ENCODE measurements at regions not wholly inside any gene's neighbourhood (a gene's known extent, or its start where the extent isn't known, plus 50 kb on each side); places are given as distances from the start of the nearest gene placed in this dataset.
A peak's percentile ranks its signal among the peaks of the same experiment; 100 is the strongest.
"Not testable (repeated sequence)": the region's sequence is repeated elsewhere in the genome, so short reads cannot be mapped to it uniquely, and the experiment has no call there.

GRCh38 chr20:29427201-29428060, 1830.0 kb upstream of the DEFB115 start:
- DNase-seq (ENCODE audit: low read depth) = no peak

DNA sequence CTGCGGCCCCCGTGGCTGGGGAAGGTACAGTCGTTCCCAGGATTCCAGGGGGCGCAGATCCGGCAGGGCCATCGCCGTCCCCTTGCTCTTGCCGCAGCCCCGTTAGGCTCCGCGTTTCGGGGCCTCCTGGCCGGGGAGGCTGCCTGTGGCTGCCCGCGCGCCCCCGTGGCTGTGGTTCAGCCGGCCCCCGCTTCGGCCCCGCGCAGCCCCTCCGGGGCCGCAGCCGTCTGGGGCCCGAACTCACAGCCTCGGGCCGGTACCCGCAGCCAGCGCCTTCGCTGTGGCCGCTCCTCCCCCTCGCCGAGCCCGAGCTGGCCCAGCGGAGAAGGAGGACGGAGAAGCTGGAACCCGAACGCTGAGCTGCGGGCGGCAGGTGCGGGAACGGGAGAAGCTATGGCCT, 1826.9 kb upstream of the DEFB115 start:
- no peak for DNase-seq (ENCODE audit: low read depth)

DNA sequence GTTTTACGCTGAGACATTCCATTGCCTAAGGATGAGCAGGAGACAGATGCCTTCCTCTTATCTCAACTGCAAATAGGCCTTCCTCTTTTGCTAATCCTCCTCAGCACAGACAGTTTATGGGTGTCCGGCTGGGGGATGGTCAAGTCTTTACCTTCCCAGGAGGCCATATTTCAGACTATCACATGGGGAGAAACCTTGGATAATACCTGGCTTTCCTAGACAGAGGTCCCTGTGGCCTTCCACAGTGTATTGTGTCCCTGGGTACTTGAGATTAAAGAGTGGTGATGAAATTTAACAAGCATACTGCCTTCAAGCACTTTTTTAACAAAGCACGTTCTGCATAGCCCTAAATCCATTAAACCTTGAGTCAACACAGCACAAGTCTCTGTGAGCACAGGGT, 1816.7 kb upstream of the DEFB115 start:
- DNase-seq (ENCODE audit: low read depth) = not testable (repeated sequence)

- peak; percentile 37 for DNase-seq (ENCODE audit: low read depth)
Observed at GRCh38 chr20:29443206-29443781, 1814.2 kb upstream of the DEFB115 start.

GRCh38 chr20:29443819-29444218, 1813.6 kb upstream of the DEFB115 start:
- no peak for DNase-seq (ENCODE audit: low read depth)

DNA sequence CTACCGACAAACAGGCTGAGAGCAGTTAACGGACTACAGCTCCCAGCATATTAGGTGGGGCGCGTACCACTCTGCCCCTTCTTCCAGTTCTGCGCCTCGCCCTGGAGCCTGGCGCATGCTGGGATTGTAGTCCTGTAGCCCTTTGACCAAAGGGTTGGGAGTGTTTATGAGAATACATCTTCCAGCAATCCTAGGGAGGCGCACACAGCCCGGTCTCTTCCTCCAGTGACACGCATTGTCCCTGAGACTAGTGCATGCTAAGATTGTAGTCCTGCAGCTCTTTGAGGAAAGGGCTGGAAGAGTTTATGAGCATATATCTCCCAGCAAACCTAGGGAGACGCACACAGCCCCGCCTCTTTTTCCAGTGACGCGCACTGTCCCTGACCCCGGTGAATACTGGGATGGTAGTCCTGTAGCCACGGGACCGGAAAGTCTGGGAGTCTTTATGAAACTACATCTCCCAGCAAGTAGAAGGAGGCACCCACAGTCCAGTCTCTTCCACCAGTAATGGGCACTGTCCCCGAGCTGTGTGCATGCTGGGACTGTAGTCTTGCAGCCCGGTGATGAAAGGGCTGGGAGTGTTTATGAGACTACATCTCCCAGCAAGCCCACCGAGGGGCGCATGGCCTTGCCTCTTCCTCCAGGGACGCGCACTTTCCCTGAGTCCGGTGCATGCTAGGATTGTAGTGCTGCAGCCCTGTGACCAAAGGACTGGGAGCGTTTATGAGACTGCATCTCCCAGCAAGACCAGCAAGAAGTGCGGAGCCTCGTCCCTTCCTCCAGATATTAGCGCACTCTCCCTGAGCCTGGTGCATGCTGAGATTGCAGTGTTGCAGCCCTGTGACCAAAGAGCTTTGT, 1812.2 kb upstream of the DEFB115 start:
- peak; percentile 91 for DNase-seq (ENCODE audit: low read depth)

GRCh38 chr20:29447517-29448484, 1809.7 kb upstream of the DEFB115 start:
- DNase-seq (ENCODE audit: low read depth) = not testable (repeated sequence)

- no peak for DNase-seq (ENCODE audit: low read depth)
Observed at GRCh38 chr20:29448806-29449470, 1808.5 kb upstream of the DEFB115 start.

DNA sequence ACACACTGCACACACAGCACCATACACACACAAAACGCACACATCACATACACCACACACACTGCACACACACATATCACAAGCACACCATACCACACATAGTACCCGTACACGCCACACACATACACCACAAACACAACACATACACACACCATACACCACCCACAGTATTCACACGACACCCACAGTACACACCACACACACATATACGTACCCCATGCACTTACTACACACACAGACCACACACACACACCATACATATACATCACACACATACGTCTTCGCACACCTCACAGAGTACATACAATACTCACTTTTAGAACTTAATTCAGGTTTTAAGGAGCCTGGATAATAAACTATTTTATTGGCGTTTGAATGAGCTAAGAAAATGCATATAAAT, 1805.3 kb upstream of the DEFB115 start:
- DNase-seq (ENCODE audit: low read depth) = no peak

DNA sequence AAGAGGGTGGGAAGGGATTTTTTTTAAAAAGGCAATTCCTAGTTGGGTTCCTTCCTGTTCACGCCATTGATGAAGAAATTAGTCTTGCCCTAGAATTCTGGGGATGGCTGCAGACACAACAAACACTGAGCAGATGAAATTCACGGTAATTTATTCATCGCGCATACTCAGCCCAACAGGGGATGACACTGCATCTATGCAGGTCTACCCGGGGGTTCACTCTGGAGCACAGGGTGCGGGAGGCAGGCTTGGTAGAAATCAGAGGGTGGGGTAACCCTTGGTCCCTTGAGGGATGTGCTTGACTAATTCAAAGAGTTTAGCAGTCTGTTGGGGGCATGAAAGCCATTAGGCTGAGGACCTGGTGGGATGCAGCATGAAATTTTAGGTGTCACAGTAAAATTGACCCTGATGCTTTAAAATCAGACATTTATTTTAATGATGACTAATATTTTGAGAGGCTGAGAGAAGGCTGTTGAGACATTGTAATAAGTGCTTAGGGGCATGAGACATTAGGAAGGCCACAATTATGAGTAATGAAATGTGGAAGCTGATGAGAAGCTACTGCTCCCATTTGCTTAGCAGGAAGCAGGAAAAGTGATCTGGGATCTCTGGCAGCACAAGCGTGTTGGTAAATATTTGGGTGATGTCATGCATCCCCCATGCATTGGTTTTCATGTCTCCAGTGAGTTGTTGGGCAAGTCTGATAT, 1800.3 kb upstream of the DEFB115 start:
- DNase-seq (ENCODE audit: low read depth) = not testable (repeated sequence)

GRCh38 chr20:29472606-29473005, 1784.9 kb upstream of the DEFB115 start:
- DNase-seq (ENCODE audit: low read depth) = no peak

DNA sequence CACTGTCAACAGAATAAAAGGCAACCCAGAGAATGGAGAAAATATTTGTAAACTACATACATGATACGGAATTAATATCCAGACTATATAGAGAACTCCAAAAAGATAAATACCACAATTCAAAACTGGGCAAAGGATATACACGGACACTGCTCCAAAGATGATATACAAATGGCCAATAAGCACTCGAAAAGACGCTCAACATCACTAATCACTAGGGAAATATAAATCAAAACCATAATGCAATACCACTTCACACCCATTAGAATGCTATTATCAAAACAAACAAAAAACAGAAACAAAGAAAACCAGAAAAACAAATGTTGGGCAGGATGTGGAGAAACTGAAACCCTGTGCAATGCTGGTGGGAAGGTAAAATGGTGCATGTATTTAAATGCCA, 1764.6 kb upstream of the DEFB115 start:
- not testable (repeated sequence) for DNase-seq (ENCODE audit: low read depth)

- not testable (repeated sequence) for DNase-seq (ENCODE audit: low read depth)
Observed at GRCh38 chr20:29496767-29497166, 1760.7 kb upstream of the DEFB115 start.

- DNase-seq (ENCODE audit: low read depth) = peak; percentile 94
Observed at GRCh38 chr20:29497261-29497671, 1760.2 kb upstream of the DEFB115 start.

DNA sequence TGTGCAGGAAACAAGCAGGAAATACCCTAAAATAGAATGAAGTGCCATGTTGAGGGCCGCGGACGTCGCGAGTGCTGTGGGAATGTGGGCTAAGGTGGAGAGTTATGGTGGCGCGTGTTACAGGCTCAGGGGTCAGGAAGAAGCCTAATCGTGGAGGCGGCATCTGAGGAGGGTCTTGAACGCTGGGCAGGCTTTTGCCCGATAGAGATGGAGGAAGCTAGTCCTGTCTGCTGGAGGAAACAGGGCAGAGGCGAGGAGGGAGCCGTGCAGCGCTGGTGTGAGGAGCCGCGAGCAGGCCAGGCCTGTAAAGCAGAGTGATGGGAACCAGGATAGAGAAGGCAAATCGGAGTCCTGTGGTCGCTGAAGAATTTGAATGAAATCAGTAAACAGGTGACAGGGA, 1759.8 kb upstream of the DEFB115 start:
- peak; percentile 16 for DNase-seq (ENCODE audit: low read depth)

GRCh38 chr20:29500738-29501137, 1756.7 kb upstream of the DEFB115 start:
- not testable (repeated sequence) for DNase-seq (ENCODE audit: low read depth)

GRCh38 chr20:29514634-29515033, 1742.8 kb upstream of the DEFB115 start:
- DNase-seq (ENCODE audit: low read depth) = not testable (repeated sequence)

DNA sequence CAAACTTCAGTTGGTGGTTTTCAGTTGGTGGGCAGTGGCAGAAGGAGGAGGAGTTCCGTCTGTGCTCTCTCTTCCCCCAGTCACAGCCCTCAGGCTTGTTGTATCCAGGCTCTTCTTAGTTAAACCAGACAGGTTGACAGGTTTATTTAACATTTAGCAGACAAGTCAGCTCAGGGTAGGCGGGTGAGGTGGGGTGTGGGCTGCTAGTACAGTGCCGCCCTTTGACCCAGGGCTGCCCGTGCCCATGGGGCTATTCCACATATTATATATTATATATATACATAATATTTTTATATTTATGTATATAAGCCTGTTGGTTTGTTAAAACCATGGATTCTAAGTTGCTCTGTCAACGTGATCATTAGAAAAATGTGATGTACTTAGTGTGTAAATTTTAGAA, 1740.6 kb upstream of the DEFB115 start:
- not testable (repeated sequence) for DNase-seq (ENCODE audit: low read depth)

DNA sequence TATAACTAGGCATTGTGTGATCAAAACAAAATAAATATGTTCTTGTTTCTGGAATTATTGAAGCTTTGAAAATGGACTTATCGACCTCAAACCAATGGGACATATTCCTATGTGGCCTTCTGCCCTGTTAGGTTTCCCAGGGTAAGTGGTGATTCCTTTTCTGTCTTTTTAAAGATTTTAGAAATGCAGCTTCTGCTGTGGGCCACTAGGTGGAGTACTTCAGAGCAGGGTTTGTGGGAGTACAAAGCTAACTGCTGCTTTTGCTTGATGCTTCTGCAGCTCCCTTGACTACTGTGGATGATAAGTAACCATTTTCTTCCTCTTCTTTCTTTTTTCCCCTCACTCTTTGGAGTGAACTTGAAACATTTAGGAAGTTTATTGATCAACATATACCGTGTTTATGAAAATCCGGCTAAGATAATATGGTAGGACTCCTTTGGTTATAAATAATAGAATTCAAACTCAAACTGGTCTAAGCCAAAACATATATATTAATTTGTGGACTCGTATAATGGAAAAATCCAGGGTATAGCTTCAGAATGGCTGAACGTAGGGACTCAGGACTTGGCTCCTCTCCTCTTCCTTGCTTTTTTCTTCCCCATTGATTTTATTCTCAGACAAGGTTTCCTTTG, 1737.7 kb upstream of the DEFB115 start:
- not testable (repeated sequence) for DNase-seq (ENCODE audit: low read depth)
